ENCODE measurements at regions not wholly inside any gene's neighbourhood (a gene's known extent, or its start where the extent isn't known, plus 50 kb on each side); places are given as distances from the start of the nearest gene placed in this dataset.

- TF ChIP-seq POLR2AphosphoS5 (IDR thresholded peaks at IDR 0.05; ENCODE audit: low read depth, low read length) (no peak), TAF1 (IDR thresholded peaks at IDR 0.05; ENCODE audit: borderline replicate concordance, insufficient read depth, low read length) (no peak), REST (IDR thresholded peaks at IDR 0.05; ENCODE audit: insufficient read depth in 1 of 2, low read depth in 2 of 2, low read length in 2 of 2) (no peak)
Measured at GRCh38 chr3:90011131-90011530, 903.7 kb downstream of the EPHA3 start.
